Mammary epithelial cell (primary cell): ENCODE measurements at regions not wholly inside any gene's neighbourhood (a gene's known extent, or its start where the extent isn't known, plus 50 kb on each side); places are given as distances from the start of the nearest gene placed in this dataset.

ENCODE experiments used
- CTCF ChIP-seq, 2 donors: IDR thresholded peaks in 1 of 2; conservative IDR thresholded peaks in 1 of 2; 2 replicates each; pipeline ENCODE4 v1.5.1; 2011 to 2012; ENCODE audit warnings: inconsistent platforms in 2 of 2, low read length in 2 of 2, mild to moderate bottlenecking in 2 of 2, control low read depth in 1 of 2, low read depth in 1 of 2; ENCODE audit not compliant: insufficient read depth in 1 of 2; ENCODE audit errors: extremely low read depth in 1 of 2
- EZH2 ChIP-seq: IDR thresholded peaks from 2 replicates; pipeline ENCODE4 v1.6.1; 2012; ENCODE audit warnings: low read length, inconsistent platforms, borderline replicate concordance

- TF ChIP-seq CTCF (conservative IDR thresholded peaks at IDR 0.05 in 1 of 2, IDR thresholded peaks at IDR 0.05 in 1 of 2; ENCODE audit: extremely low read depth in 1 of 2, insufficient read depth in 1 of 2, low read depth in 1 of 2, low read length in 2 of 2) (no peak), EZH2 (no peak)
Observed at GRCh38 chr3:148087601-148088371, 609.9 kb upstream of the AGTR1 start.
